ENCODE measurements at regions not wholly inside any gene's neighbourhood (a gene's known extent, or its start where the extent isn't known, plus 50 kb on each side); places are given as distances from the start of the nearest gene placed in this dataset.

GRCh38 chr21:16587141-16587581 is 857.4 kb downstream of the USP25 start:
- no peak for DNase-seq (ENCODE audit: low read depth in 2 of 2)

- DNase-seq (ENCODE audit: low read depth in 2 of 2): no peak
Measured at GRCh38 chr21:16587681-16588375, 858.0 kb downstream of the USP25 start.

GRCh38 chr21:16588433-16588860 is 858.7 kb downstream of the USP25 start:
- no peak for DNase-seq (ENCODE audit: low read depth in 2 of 2)

DNA sequence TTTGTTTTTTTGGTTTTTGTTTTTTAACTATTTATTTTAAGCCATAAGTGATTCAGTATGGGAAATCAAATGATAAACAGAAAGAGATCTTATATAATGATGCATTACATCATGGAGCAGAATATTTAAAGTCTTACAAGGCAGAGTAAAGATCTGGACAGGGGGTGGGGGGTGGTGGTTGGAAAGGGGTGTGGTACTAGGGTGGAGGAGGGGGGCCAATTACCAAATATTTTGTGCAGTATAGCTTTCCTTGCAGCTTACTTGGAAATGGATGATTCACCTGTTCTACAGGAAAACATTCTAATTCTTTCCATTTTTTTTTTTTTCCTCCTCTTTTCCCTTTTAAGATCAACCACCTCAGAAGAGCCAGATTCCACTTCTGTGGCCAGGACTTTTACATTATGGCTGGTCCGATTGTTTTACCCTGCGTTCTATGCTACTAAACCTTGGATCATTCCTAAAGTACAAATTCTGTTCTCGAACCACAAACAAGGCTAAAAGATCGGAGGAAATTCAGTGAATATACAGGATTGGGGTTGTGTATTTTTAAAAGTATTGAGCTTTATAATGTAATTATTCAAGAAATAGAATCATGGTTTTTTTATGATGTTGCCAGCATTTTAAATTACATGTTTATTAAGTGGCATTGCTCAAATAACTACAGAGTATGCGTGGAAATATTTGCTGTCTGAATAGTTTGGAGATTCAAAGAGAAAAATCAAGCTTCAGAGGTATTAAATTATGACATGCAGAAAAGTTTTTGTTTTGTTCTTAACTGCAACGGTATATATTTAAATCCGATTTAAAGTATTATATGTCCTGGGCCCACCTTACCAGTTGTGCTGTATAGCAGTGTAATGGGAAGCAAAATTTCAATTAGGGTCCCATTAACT is 859.5 kb downstream of the USP25 start:
- DNase-seq (ENCODE audit: low read depth in 2 of 2): no peak

DNA sequence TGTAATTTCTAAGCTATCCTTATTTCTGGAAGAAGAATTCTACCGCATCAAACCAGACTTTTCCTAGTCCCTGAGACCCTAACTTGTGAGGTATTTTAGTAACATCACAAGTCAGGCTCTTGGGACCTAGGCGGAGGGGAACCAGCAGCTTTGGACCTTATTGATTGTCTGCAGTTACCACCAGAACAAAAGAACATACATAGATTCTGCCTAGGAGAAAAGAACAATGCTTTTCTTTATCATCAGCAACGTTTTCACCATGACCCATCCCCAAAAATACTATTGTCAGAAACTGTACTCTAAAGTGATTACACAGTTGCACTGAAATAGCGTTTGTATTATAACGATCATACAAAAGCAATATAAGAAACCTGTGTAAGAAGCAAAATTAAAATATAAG is 860.4 kb downstream of the USP25 start:
- no peak for DNase-seq (ENCODE audit: low read depth in 2 of 2)

- no peak for DNase-seq (ENCODE audit: low read depth in 2 of 2)
Measured at GRCh38 chr21:16590641-16591292, 861.0 kb downstream of the USP25 start.

DNA sequence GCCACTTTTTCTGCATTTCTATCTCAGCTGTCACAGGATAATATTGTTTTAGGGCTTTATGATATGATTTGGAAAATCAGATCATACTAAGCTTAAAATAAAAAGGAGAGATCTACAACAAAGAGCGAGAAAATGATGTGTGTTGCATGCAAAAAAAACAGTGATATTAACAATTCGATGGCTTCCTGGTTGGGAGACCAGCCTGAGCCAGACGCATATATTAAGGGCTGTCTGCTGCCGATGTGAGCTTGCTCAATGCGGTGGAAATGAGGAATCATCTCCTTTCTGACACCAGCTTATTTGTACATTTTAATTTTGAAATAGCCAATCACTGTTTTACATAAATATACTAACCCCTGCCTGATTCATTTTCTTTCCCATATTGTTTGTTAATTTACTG is 862.6 kb downstream of the USP25 start:
- no peak for DNase-seq (ENCODE audit: low read depth in 2 of 2)

DNA sequence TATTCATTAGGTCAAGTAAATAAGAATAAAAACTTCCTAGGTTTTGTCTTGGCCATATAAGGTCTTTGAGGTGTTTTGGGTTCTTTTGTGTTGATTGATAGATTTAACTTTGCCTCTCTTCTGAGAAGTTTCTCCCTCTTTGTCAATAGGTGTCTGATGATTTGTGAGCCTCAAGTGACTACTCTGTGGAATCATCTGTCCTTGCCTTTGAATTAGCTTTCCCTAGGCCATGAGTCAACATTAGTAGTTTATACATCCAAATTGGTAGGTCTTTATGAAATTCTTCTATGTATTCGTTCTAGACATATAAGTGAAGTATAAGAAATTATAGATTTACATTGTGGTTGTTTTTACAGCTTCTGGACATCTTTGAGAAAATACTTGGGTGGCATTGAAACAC is 864.4 kb downstream of the USP25 start:
- no peak for DNase-seq (ENCODE audit: low read depth in 2 of 2)

DNA sequence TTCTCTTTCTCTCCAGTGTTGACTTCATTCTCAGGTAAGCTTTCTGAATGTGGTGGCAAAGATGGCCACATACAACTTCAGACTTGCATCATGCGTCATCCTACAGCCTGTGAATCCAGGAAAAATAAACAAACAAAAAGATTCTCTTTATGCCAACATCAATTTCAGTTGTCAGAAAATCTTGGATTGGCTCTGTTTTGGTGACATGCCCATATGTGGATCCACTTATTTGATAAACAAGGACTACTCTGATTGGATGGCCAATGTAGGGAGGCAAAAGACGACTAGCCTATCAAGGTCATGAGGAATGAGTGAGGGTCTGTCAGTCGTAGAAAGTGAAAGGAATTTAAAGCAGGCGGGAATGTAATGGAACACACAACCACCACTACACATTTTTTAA is 866.6 kb downstream of the USP25 start:
- DNase-seq (ENCODE audit: low read depth in 2 of 2): no peak

GRCh38 chr21:16597753-16598152 is 868.0 kb downstream of the USP25 start:
- no peak for DNase-seq (ENCODE audit: low read depth in 2 of 2)

DNA sequence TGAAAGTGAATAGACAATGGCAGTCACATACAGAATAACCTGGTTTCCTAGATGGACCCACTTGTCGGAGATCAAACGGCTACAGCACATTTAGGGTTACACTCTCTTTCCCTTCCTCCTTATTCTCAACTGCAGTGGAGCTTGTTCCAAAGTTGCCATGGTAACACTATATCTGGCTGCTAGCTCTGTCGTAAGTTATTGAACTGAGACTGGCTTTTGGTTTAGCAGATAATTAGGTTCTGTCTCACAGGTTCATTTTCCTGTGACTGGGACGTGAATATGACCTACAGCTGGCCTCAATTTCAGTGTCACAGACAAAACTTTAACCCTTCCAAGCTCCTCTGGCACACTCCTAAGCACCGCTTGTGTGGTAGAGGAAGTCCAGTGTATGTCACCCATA is 875.8 kb downstream of the USP25 start:
- no peak for DNase-seq (ENCODE audit: low read depth in 2 of 2)

- DNase-seq (ENCODE audit: low read depth in 2 of 2): no peak
Measured at GRCh38 chr21:16606271-16606670, 876.5 kb downstream of the USP25 start.

DNA sequence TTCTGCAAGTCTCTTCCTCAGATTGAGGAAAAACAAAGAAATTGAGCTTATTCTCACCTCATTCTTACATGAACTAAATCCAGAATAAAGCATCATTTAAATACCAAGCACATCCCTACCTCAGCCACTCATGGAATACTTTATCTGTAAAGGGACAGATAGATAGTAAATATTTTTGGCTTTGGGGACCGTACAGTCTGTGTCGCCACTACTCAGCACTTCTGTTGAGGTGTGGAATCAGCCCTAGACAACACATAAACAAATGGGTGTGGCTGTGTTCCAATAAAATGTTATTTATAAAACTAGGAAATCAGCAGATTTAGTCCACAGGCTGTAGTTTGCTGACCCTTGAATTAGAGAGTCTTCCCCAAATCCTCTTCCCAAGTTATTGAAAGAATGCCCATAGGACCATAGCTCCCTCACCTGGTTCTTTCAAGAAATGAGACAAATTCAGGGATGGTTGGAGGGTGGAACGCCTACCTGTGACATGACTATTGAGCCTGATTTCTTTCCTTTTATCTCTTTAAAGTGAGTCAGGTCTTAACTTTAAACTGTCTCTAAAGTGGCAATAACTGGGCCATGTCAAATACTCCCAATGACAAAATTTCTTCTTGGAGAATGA is 878.5 kb downstream of the USP25 start:
- DNase-seq (ENCODE audit: low read depth in 2 of 2): no peak

DNA sequence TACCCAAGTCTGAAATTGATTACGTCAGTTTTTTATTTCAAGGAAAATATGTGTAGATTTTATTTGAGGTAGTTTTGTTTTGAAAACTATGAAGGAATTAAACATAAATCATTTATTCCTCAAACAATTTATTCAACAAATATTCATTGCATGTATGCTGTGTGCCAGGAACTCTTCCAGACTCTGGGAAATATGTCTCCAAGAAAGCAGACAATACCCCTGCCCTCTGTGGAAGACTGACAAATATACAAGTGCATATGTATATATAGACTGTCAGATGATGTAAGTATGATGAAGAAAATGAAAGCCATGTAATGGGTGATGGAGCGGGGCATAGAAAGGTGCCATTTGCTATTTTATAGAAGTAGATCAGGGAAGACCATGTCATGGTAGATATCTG is 889.5 kb downstream of the USP25 start:
- no peak for DNase-seq (ENCODE audit: low read depth in 2 of 2)

- DNase-seq (ENCODE audit: low read depth in 2 of 2): no peak
Measured at GRCh38 chr21:16620786-16621320, 891.1 kb downstream of the USP25 start.

- no peak for DNase-seq (ENCODE audit: low read depth in 2 of 2)
Measured at GRCh38 chr21:16624479-16625118, 888.2 kb upstream of the CXADR start.

DNA sequence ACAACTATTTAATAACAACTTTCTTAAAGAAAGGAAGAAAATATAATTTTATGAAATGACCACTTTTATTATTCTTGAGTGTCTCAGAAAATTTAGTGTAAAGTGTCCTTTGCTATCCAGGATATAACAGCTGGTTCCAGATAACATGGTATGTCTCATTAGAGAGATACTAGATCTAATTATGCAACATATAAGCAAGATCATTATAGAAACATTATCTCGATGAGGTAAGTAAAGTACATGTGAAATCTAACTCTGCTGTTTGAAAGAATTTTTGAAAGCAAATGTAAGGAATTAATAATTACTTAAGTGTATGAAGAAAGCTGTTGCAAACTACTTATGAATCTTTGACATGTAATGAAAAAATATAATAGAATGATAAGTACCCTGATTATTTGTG is 887.4 kb upstream of the CXADR start:
- DNase-seq (ENCODE audit: low read depth in 2 of 2): no peak

DNA sequence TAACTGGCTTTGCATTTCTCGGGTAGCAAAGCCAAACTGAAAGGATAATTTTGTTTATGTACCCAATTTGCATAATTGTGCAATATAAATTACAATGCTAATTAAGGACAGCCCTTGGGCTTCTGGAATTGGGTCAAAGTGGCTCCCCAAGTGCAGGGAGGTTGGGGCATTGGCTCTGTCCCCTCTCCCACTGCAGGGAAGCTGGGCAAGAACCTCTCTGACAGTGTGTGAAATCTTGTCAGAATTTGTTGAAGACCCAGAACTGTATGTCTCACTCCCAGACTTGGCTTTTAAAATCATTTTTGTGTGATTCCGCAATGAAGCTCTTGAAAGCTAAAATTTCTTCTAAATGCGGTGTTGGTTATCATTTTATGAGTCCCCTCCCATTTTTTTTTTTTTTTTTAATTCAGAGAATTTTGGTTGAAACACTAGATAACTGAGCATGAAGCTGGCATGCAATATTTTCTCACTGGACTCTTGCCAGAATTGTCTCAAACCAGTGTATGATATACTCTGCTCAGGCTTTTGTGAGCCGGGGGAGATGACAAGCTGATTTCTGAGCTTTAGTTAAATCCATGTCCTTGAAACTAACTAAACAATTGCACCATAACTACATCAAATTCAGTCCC is 878.9 kb upstream of the CXADR start:
- no peak for DNase-seq (ENCODE audit: low read depth in 2 of 2)

- no peak for DNase-seq (ENCODE audit: low read depth in 2 of 2)
Measured at GRCh38 chr21:16634515-16634914, 878.3 kb upstream of the CXADR start.

- no peak for DNase-seq (ENCODE audit: low read depth in 2 of 2)
Measured at GRCh38 chr21:16640297-16641027, 872.4 kb upstream of the CXADR start.

Measured in activated CD8-positive, alpha-beta memory T cell treated with anti-CD3 and anti-CD28 coated beads for 4 hours (primary cell).